ENCODE measurements at regions not wholly inside any gene's neighbourhood (a gene's known extent, or its start where the extent isn't known, plus 50 kb on each side); places are given as distances from the start of the nearest gene placed in this dataset.

- TF ChIP-seq, protein P1, sequence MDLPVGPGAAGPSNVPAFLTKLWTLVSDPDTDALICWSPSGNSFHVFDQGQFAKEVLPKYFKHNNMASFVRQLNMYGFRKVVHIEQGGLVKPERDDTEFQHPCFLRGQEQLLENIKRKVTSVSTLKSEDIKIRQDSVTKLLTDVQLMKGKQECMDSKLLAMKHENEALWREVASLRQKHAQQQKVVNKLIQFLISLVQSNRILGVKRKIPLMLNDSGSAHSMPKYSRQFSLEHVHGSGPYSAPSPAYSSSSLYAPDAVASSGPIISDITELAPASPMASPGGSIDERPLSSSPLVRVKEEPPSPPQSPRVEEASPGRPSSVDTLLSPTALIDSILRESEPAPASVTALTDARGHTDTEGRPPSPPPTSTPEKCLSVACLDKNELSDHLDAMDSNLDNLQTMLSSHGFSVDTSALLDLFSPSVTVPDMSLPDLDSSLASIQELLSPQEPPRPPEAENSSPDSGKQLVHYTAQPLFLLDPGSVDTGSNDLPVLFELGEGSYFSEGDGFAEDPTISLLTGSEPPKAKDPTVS (IDR thresholded peaks at IDR 0.05; ENCODE audit: low read depth, low read length) = no peak
- TF ChIP-seq, protein P2, sequence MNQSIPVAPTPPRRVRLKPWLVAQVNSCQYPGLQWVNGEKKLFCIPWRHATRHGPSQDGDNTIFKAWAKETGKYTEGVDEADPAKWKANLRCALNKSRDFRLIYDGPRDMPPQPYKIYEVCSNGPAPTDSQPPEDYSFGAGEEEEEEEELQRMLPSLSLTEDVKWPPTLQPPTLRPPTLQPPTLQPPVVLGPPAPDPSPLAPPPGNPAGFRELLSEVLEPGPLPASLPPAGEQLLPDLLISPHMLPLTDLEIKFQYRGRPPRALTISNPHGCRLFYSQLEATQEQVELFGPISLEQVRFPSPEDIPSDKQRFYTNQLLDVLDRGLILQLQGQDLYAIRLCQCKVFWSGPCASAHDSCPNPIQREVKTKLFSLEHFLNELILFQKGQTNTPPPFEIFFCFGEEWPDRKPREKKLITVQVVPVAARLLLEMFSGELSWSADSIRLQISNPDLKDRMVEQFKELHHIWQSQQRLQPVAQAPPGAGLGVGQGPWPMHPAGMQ (IDR thresholded peaks at IDR 0.05; ENCODE audit: borderline replicate concordance) = no peak
- no peak for TF ChIP-seq LARP7 (IDR thresholded peaks at IDR 0.05)
These were observed 212.5 kb upstream of the DKK2 start (continued) for GRCh38 chr4:107248571-107248970.

DNA sequence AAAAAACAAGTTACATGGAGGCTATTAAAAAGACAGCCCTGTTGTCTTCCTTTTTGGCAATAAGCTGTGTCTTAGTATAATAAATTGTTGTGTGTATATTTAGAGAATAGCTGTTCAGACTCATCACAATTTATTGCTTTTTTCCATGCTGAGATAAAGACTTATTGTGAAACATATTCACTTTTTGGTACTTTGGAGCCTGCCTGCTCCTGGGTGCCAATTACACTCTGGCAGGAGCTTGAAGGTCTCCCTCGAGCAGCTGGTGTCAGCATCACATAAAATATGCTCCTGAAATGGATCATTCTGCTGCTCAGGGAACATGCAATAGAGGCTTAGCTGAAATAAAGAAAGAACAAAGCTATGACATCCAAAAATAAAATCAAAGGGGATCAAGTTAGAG, 211.6 kb upstream of the DKK2 start:
- ATAC-seq = no peak
- ChIA-PET CTCF (no interaction called here), SMC1A (ENCODE audit: uncharacterized antibody, unreplicated experiment) (no interaction called here), RAD21 (ENCODE audit: unreplicated experiment) (no interaction called here), POLR2A (no interaction called here)
- Histone ChIP-seq H4K20me1 (ENCODE audit: control insufficient read depth, insufficient read depth) (no peaks in the 10 kb centered on the region), H3K27ac (ENCODE audit: control insufficient read depth, insufficient read depth) (no peak overlapping the region), H3K9me3 (replicated peaks; ENCODE audit: control insufficient read depth, insufficient read depth, low read length) (no peaks in the 10 kb centered on the region), H2AFZ (ENCODE audit: control insufficient read depth, low read depth, low read length) (no peak overlapping the region), H3K9ac (ENCODE audit: control insufficient read depth, insufficient read depth, low read length) (no peak overlapping the region), H3K79me2 (ENCODE audit: control insufficient read depth, insufficient read depth, low read length) (no peaks in the 10 kb centered on the region), H3K4me1 (ENCODE audit: control insufficient read depth, insufficient read depth, low read length) (no peaks in the 10 kb centered on the region), H3K4me3 (no peak overlapping the region), H3K27me3 (replicated peaks in 1 of 2; ENCODE audit: control insufficient read depth in 2 of 2, insufficient read depth in 2 of 2, low read length in 1 of 2) (no peaks in the 10 kb centered on the region), H3K36me3 (ENCODE audit: control insufficient read depth in 2 of 2, insufficient read depth in 2 of 2, low read length in 1 of 2) (no peaks in the 10 kb centered on the region), H3K4me2 (ENCODE audit: control insufficient read depth, insufficient read depth) (no peak overlapping the region)
- WGBS (ENCODE audit: insufficient coverage, insufficient replicate concordance, low lambda C conversion rate, missing lambda C conversion rate) = 0% methylated on average over 1 of the region's 1 CpG
- FAIRE-seq = no peak
- BruUV-seq (replicated peaks) = no TSS peak
- in situ Hi-C loops (cut with MboI) (no loop called here), intact Hi-C loops (cut with micrococcal nuclease; ENCODE audit: unreplicated experiment) (no loop called here)
- DNase-seq (ENCODE audit: low read depth, low spot score) = no peak
- no peak for TF ChIP-seq ASH2L (IDR thresholded peaks at IDR 0.05; ENCODE audit: borderline replicate concordance, low read depth)
- TF ChIP-seq, protein P3, sequence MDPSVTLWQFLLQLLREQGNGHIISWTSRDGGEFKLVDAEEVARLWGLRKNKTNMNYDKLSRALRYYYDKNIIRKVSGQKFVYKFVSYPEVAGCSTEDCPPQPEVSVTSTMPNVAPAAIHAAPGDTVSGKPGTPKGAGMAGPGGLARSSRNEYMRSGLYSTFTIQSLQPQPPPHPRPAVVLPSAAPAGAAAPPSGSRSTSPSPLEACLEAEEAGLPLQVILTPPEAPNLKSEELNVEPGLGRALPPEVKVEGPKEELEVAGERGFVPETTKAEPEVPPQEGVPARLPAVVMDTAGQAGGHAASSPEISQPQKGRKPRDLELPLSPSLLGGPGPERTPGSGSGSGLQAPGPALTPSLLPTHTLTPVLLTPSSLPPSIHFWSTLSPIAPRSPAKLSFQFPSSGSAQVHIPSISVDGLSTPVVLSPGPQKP (IDR thresholded peaks at IDR 0.05; ENCODE audit: low read depth, low read length) = no peak
- no peak for TF ChIP-seq ETV6 (conservative IDR thresholded peaks at IDR 0.05 in 1 of 2, IDR thresholded peaks at IDR 0.05 in 1 of 2; ENCODE audit: borderline replicate concordance in 1 of 2, low read depth in 1 of 2)
- TF ChIP-seq ATF2 (IDR thresholded peaks at IDR 0.05; ENCODE audit: low read length) = no peak
- no peak for TF ChIP-seq JUNB (IDR thresholded peaks at IDR 0.05)
- no peak for TF ChIP-seq FOS (IDR thresholded peaks at IDR 0.05; ENCODE audit: borderline replicate concordance, extremely low read depth, insufficient read length)
- TF ChIP-seq WRNIP1 (IDR thresholded peaks at IDR 0.05; ENCODE audit: borderline replicate concordance, low read depth, low read length) = no peak
- no peak for TF ChIP-seq RELA (IDR thresholded peaks at IDR 0.05; ENCODE audit: borderline replicate concordance, partially characterized antibody)
- no peak for TF ChIP-seq POU2F2 (IDR thresholded peaks at IDR 0.05; ENCODE audit: borderline replicate concordance, low read depth, low read length)
- no peak for TF ChIP-seq HDAC6 (IDR thresholded peaks at IDR 0.05; ENCODE audit: unreplicated experiment)
- TF ChIP-seq BRCA1 (IDR thresholded peaks at IDR 0.05; ENCODE audit: low read depth, low read length) = no peak
- TF ChIP-seq, protein P1 (IDR thresholded peaks at IDR 0.05; ENCODE audit: low read depth, low read length) = no peak
- no peak for TF ChIP-seq BMI1 (IDR thresholded peaks at IDR 0.05; ENCODE audit: borderline replicate concordance)
- no peak for TF ChIP-seq ATF7 (IDR thresholded peaks at IDR 0.05; ENCODE audit: low read depth)
- TF ChIP-seq NFXL1 (IDR thresholded peaks at IDR 0.05; ENCODE audit: borderline replicate concordance) = no peak
